Stimulated activated naive CD8-positive, alpha-beta T cell treated with anti-CD3 and anti-CD28 coated beads, Interleukin-15, amount 100 ng/mL, for 72 hours (primary cell): ENCODE measurements at regions not wholly inside any gene's neighbourhood (a gene's known extent, or its start where the extent isn't known, plus 50 kb on each side); places are given as distances from the start of the nearest gene placed in this dataset.

Experiments used
- ATAC-seq: fragments of 150-1000 bp; cut with Tn5 transposase; 2 replicates; pipeline ENCODE4 v1.10.0; 2021; ENCODE audit warnings: mild to moderate bottlenecking, moderate library complexity
- DNase-seq, 2 donors: peaks; one replicate each; pipeline ENCODE4 v3.0.0; 2021 to 2022
- H3K27ac Mint-ChIP-seq, 2 donors: one replicate each; pipeline ENCODE4 v1.8.0; 2022; ENCODE audit warnings: mild to moderate bottlenecking in 2 of 2, mixed read lengths in 2 of 2, moderate library complexity in 2 of 2
- H3K27me3 Mint-ChIP-seq: one replicate; pipeline ENCODE4 v1.8.0; 2022; ENCODE audit warnings: mixed read lengths
- H3K4me1 Mint-ChIP-seq: one replicate; pipeline ENCODE4 v1.8.0; 2022; ENCODE audit warnings: mild to moderate bottlenecking, mixed read lengths
- H3K4me3 Mint-ChIP-seq, 2 donors: one replicate each; pipeline ENCODE4 v1.8.0; 2022; ENCODE audit warnings: mild to moderate bottlenecking in 2 of 2, mixed read lengths in 2 of 2, moderate library complexity in 1 of 2
- H3K9me3 Mint-ChIP-seq, 2 donors: one replicate each; pipeline ENCODE4 v1.8.0; 2022; ENCODE audit warnings: mixed read lengths in 2 of 2

DNA sequence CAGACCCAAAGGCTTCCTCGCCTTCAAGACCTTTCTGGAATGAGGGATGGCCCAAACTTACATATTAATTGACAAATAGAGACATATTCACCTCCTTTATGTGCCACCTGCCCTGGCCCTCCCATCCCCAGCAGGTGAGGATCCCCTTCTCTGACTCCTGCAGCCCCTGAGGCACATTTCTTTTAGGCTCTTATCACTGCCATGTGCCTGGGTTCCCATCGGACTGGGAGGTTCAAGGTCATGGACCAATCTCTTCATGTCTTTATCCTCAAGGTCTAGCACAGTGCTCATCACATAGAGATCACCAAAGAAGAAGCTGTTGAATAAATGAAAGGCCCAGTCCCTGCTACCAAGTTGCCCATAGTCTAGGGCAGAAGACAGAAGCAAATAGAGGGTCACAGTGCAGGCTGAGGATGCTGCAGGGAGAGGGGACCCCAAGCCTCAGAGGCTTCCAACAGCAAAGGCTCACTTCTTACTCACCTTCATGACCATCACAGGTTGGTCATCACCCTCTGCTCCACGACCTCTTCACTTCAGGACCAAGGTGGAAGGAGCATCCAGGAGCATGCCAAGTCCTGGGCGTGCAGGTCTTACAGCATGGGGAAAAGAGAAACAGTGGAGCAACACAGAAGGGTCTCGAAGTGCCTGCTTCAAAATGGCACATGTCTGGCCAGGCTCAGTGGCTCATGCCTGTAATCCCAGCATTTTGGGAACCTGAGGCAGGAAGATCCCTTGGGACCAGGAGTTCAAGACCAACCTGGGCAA, 193.9 kb downstream of the SMAD2 start:
- peaks cover 55% of the 10 kb centered on the region for H3K27me3 Mint-ChIP-seq
- ATAC-seq (no peak), DNase-seq (no peak)
- no peak overlapping the region for H3K27ac Mint-ChIP-seq
- H3K9me3 Mint-ChIP-seq, result no peaks in the 10 kb centered on the region
- H3K4me3 Mint-ChIP-seq, result no peak overlapping the region
- H3K4me1 Mint-ChIP-seq, result no peaks in the 10 kb centered on the region

DNA sequence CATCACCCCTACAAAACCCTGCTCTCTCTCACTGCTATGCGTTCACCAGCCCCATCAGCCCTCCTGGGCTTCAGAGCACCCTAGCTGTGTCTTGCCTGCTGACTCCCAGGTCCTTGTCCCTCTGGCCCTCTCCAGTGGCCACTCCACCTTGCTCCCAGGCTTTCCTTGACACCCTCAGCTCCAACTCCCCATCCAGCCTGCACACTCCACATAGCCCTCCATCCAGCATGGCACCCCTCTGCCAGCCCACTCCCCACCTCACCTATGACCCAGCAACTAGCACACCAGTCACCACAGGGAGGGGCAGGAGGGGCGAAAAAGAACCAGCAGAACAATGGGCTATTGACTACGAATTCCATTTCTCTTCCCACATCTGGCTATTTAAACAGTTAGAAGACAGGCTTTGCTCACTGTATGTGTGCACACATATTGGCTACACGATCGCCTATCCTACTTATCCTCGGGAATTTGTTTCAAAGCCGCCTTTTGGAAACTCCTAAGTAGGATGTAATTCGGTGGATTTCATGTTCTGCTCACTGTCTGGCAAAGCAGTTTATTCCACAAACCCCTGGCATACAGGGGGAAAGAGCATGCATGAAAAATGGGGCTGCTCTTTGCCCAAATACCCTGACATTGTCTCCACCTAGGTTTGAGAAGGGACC, 195.3 kb downstream of the SMAD2 start:
- Mint-ChIP-seq H3K4me1 (no peaks in the 10 kb centered on the region), H3K4me3 (no peak overlapping the region), H3K27ac (no peak overlapping the region), H3K27me3 (peaks cover 65% of the 10 kb centered on the region), H3K9me3 (no peaks in the 10 kb centered on the region)
- DNase-seq (no peak), ATAC-seq (no peak)

DNA sequence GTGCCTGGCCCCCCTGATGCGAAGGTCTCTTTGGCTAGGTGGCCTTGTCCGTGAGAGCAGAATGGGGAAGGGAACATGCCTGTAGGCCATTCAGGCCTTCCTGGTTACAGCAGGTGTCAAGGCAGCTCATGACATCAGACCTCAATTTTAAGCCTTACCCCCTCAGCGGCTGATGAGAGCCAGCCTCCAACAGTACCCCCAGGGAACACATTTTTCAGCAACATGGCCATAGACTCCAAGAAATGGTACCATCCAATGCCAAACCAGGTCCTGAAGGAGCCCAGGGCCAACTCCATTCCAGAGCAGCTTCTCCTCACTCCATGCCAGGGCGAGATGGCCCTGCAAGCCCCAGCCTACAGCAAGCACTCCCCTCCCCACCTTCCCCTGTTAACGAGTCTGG, 199.2 kb downstream of the SMAD2 start:
- Mint-ChIP-seq H3K4me1 (no peaks in the 10 kb centered on the region), H3K27me3 (peaks cover 70% of the 10 kb centered on the region), H3K9me3 (no peaks in the 10 kb centered on the region), H3K27ac (no peak overlapping the region), H3K4me3 (no peak overlapping the region)
- DNase-seq (no peak), ATAC-seq (no peak)

DNA sequence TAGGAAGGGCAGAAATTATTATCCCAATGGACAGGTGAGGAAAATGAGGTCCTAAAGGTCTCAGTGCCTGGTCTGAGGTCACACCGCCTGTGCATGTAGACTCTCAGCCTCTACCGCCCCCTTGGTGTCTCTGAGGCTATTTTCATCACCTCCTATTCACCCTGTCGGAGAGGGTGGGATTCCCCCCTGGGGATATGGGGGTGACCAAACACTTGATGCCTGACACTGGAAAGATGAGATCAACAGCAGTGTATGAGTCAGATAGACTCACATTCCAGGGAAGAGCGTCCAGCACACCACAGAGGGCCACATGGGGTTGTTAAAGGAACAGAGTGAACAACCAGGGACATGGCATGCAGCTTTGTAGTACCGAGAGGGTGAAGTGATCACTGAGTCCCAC, 199.7 kb downstream of the SMAD2 start:
- Mint-ChIP-seq H3K9me3 (no peaks in the 10 kb centered on the region), H3K4me3 (no peak overlapping the region), H3K27ac (no peak overlapping the region), H3K27me3 (peaks cover 66% of the 10 kb centered on the region), H3K4me1 (no peaks in the 10 kb centered on the region)
- DNase-seq, result no peak
- no peak for ATAC-seq

DNA sequence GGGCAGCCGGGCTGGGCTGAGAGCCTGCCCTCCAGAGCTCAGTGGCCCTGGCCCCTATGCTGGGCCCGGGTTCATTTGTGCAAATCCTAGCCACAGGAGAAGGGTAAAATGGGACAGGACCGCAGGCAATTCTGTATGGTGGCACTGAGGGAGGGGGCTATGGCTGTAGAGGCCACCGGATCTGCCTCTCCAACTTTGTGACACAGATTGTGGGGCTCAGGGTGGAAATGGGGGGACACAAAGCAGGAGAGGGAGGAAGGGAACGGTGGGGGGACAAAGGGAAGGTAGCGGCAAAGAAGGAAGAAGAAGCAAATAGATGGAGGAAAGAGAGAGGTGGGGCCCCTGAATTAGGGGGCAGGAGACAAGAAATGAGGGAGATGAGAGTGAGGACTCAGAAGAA, 201.1 kb downstream of the SMAD2 start:
- H3K27ac Mint-ChIP-seq, result no peak overlapping the region
- ATAC-seq (no peak), DNase-seq (no peak)
- H3K4me1 Mint-ChIP-seq, result no peaks in the 10 kb centered on the region
- H3K4me3 Mint-ChIP-seq, result no peak overlapping the region
- no peaks in the 10 kb centered on the region for H3K9me3 Mint-ChIP-seq
- peaks cover 52% of the 10 kb centered on the region for H3K27me3 Mint-ChIP-seq

DNA sequence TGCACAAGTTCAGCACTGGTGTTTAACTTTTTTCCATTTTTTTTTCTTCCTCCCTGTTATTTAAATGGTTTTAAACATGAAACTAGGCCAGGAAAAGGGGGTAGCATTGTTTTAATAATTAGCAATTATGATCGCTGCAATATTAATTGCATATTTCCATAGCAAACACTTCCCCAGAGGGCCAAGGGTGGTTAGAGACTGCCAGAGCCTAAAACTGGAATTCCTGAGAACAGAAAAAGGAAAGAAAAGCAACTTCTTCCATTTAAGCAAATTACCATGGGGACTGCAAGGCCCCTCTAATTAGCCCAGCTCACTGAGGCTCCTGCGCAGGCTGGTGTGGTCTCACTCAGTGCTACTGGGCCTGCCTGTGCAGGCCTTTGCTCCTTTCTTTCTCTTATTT, 201.5 kb downstream of the SMAD2 start:
- Mint-ChIP-seq H3K27ac (no peak overlapping the region), H3K27me3 (peaks cover 49% of the 10 kb centered on the region), H3K4me1 (no peaks in the 10 kb centered on the region), H3K4me3 (no peak overlapping the region), H3K9me3 (no peaks in the 10 kb centered on the region)
- no peak for ATAC-seq
- no peak for DNase-seq

DNA sequence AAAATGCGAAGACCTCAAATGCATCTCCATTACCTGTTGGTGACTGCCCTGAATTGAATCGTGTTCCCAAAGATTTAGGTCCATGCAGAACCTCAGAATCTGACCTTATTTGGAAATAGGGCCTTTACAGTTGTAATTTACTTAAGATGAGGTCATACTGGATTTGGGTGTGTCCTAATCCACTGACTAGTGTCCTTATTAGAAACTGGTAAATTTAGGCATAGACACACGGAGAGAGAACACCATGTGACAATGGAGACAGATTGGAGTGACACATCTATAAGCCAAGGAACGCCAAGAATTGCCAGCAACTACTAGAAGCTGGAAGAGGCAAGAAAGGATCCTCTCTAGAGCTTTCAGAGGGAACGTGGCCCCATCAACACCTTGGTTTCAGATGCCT, 203.1 kb downstream of the SMAD2 start:
- no peaks in the 10 kb centered on the region for H3K9me3 Mint-ChIP-seq
- no peak overlapping the region for H3K4me3 Mint-ChIP-seq
- H3K27ac Mint-ChIP-seq, result no peak overlapping the region
- H3K4me1 Mint-ChIP-seq, result no peaks in the 10 kb centered on the region
- ATAC-seq, result no peak
- no peak for DNase-seq
- H3K27me3 Mint-ChIP-seq, result peaks cover 36% of the 10 kb centered on the region

DNA sequence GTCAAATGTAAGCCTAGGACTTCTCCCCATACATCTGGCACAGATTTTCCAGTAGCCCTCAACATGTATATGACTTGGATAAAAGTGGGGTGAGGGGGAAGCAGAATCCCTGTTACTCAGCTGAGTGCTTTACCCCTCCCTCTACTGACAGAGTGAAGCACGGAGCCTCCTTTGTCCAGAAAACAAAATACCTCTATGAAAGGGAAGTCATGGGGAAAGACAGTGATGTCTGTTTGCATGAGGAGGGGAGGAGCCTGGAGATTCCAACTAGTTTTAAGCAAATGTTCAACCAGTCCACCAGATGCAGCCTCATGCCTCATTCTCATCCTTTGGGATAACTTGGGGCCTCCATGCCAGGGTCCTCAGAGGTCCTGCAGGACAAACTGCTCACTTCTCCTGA, 203.9 kb downstream of the SMAD2 start:
- no peak overlapping the region for H3K4me3 Mint-ChIP-seq
- H3K4me1 Mint-ChIP-seq, result no peaks in the 10 kb centered on the region
- no peaks in the 10 kb centered on the region for H3K9me3 Mint-ChIP-seq
- H3K27ac Mint-ChIP-seq, result no peak overlapping the region
- no peak for DNase-seq
- H3K27me3 Mint-ChIP-seq, result peaks cover 33% of the 10 kb centered on the region
- no peak for ATAC-seq

DNA sequence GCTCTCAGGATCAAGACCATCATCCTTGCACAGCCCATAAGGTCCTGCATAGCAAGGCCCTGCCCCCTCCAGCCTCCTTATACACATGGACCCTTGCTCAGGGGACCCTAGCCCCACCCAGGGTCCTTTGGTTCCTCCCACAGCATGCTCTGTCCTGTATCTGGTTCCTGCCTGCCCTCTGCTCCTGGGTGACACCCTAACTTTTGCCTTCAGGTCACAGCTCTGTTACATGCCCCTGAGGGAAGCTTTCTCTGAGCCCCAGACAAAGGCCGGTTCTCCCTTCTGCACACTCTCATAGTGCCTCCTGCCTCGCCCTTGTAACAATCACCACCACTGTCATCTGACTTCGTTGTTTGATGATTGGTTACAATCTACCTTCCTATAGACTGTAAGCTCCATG, 204.8 kb downstream of the SMAD2 start:
- no peak for ATAC-seq
- Mint-ChIP-seq H3K4me1 (no peaks in the 10 kb centered on the region), H3K9me3 (no peaks in the 10 kb centered on the region), H3K27ac (no peak overlapping the region), H3K27me3 (peaks cover 24% of the 10 kb centered on the region), H3K4me3 (no peak overlapping the region)
- no peak for DNase-seq

DNA sequence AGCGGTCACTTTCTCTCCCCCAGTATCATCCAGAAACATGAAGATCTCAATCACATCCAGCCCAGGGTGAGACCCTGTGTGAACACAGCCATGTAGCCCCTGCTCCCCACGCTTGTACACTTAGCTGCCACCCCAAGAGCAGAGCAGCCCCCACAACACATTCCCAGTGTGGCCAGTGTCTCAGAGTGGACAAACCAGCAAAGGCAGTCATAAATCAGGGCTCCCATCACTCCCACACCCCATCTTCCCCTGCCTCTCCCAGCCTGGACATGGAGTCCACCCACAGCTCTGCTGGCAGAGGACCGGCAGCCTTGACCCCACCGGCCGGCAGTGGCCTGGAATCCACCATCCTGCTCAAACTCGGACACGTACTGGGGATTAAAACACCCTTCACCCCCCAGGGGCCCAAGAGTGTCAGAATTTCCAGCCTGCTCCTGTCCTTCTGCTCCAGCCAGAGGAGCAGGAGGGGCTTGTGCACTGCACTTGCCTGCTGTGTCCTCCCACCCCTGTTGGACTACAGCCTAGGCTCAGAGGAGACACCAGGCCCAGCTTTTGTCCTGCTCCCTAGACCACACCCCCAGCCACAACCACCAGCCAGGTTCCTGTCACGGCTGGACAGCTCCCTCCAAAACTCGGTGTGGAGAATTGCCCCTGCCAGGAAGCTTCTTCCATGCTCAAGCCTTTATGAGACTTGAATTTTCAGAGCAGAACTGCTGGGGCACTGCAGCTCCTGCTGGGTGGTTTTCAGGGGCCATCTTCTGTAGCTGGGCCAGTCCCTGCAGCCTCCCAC, 206.1 kb downstream of the SMAD2 start:
- DNase-seq, result no peak
- H3K27me3 Mint-ChIP-seq, result peaks cover 11% of the 10 kb centered on the region
- H3K4me1 Mint-ChIP-seq, result no peaks in the 10 kb centered on the region
- no peak overlapping the region for H3K4me3 Mint-ChIP-seq
- H3K27ac Mint-ChIP-seq, result no peak overlapping the region
- no peaks in the 10 kb centered on the region for H3K9me3 Mint-ChIP-seq
- ATAC-seq, result no peak

DNA sequence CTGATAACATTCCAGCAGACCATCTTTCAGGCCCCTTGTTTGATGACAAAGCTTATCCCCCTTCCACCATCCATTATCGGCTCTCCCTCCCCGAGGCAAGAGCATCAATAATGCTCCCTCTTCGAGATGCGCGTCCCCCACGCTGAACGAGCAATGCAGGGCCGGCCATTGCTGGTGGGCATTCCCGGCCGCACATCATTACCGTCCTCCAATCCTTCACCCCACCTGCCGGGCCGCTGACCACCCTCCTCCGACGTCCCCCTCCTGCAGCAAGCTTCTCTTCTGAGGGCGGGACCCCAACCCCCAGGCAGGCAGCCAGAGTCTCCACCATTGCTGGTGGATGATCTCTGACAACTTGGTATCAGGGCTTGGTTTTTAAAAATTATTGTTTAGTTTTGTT, 208.6 kb downstream of the SMAD2 start:
- no peak for DNase-seq
- no peak for ATAC-seq
- Mint-ChIP-seq H3K4me3 (no peak overlapping the region), H3K27ac (peak overlapping the region in 1 of 2 donors; percentile 37), H3K27me3 (peaks cover 3% of the 10 kb centered on the region), H3K9me3 (no peaks in the 10 kb centered on the region), H3K4me1 (no peaks in the 10 kb centered on the region)

DNA sequence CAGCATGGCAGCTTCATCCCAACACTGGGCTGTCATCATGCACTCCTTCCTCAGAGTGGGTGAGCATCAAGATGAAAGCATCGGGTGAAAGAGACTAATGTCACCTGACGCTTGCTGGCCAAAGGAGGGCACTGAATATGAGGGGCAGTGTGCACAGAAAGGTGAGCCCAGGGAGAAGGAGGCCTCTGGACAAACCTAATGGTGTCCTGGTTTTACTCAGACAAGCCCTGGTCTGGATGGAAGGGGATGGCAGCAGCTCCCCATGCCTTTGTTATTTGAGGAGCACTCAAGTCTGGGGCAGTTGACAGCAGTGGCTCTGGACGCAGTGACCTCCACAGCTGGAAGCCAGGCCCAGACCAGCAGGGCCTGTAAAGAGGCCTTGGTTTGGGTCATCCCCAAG, 209.7 kb downstream of the SMAD2 start:
- H3K4me1 Mint-ChIP-seq, result no peaks in the 10 kb centered on the region
- H3K27ac Mint-ChIP-seq, result peak overlapping the region in 1 of 2 donors; percentile 68
- no peak for DNase-seq
- no peak for ATAC-seq
- H3K4me3 Mint-ChIP-seq, result no peak overlapping the region
- H3K9me3 Mint-ChIP-seq, result no peaks in the 10 kb centered on the region
- H3K27me3 Mint-ChIP-seq, result no peaks in the 10 kb centered on the region

DNA sequence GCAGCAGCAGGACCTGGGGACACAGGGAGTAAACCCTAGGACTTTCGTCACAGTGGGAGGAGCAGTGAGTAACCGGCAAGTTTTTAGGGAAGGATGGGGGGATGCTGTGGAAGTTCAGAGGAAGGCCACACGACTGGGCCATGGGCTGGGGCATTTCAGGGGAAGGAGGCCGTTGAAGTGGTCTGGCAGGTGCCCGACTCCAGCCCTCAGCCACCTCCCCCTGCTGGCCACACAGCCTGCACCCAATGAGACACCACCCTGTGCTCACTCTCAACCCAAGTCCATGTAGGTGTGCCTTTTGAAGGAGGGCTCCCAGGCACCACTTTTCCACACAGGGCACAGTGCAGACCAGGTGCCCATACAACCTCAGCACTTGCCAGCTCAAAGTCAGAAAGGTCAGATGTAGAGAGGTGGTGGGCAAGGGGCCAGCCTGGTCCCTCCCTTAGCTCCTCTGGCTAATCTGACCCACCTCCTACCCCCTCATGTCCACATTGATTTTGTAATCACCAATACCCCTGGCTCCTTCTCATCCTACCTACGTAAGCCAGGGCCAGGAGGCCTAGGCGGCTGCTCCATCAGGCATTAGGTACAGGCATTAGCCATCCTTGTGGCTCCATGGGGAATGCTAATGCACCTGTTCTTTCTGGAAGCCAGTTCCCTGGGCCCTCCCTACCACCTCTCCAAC, 211.2 kb downstream of the SMAD2 start:
- no peaks in the 10 kb centered on the region for H3K4me1 Mint-ChIP-seq
- H3K27me3 Mint-ChIP-seq, result no peaks in the 10 kb centered on the region
- ATAC-seq (no peak), DNase-seq (no peak)
- H3K27ac Mint-ChIP-seq, result no peak overlapping the region
- no peaks in the 10 kb centered on the region for H3K9me3 Mint-ChIP-seq
- no peak overlapping the region for H3K4me3 Mint-ChIP-seq

DNA sequence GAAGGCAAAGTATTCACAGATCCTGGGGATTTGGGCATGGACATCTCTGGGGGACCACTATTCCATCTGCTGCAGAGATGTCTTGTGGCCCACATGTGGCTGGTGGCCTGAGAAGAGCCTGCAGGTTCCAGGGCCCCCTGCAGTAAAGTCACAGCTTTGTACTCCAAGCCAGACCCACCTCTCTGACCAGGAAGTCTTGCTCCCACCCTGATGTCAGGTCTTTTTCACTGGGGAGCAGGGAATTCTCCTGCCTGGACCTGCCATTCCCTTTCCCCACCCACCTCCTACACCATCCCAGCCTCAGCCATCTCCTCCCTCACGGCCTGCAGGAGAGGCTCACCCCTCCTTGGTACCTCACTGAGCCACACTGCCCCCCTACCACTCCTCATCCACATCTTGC, 211.8 kb downstream of the SMAD2 start:
- DNase-seq (no peak), ATAC-seq (no peak)
- Mint-ChIP-seq H3K4me1 (no peaks in the 10 kb centered on the region), H3K4me3 (no peak overlapping the region), H3K9me3 (no peaks in the 10 kb centered on the region), H3K27ac (no peak overlapping the region), H3K27me3 (no peaks in the 10 kb centered on the region)

DNA sequence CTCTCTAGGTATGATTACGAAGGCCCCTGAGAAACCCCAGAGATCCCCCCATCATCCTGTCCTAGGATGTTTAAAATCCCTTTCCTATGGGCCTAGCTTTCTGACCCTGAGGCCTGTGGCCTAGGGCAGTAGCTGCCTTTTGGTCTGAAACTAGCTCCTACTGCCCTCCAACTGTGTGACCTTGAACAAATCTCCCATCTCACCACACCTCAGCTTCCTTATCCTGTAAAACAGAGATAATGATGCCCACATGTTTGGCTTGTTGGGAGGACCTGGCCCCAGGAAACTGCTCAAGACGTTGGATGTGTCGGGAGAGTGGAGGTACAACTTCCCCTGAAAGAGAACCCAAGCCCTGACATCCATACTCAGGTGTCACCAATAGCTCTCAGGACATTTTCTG, 213.2 kb downstream of the SMAD2 start:
- H3K27me3 Mint-ChIP-seq, result no peaks in the 10 kb centered on the region
- no peaks in the 10 kb centered on the region for H3K4me1 Mint-ChIP-seq
- H3K27ac Mint-ChIP-seq, result no peak overlapping the region
- ATAC-seq, result no peak
- no peaks in the 10 kb centered on the region for H3K9me3 Mint-ChIP-seq
- DNase-seq, result no peak
- H3K4me3 Mint-ChIP-seq, result no peak overlapping the region
